Astrocyte of the spinal cord (primary cell): ENCODE measurements at regions not wholly inside any gene's neighbourhood (a gene's known extent, or its start where the extent isn't known, plus 50 kb on each side); places are given as distances from the start of the nearest gene placed in this dataset.

Source experiments
- DNase-seq: peaks from one replicate; pipeline ENCODE4 v3.0.0; 2011; ENCODE audit warnings: low read depth, low spot score
- H3K4me3 ChIP-seq: 2 replicates; pipeline ENCODE4 v1.5.1; 2011; ENCODE audit warnings: low read depth, mild to moderate bottlenecking, low read length, moderate library complexity
- in situ Hi-C: cut with HindIII; loops from 2 replicates; pipeline ENCODE4 v1.10.0; 2017; ENCODE audit warnings: low sequenced_read_pairs
- TF ChIP-seq, protein P1 (sequence below): IDR thresholded peaks from 2 replicates; pipeline ENCODE4 v1.5.1; 2012; ENCODE audit warnings: low read depth, mild to moderate bottlenecking, low read length, inconsistent platforms

DNA sequence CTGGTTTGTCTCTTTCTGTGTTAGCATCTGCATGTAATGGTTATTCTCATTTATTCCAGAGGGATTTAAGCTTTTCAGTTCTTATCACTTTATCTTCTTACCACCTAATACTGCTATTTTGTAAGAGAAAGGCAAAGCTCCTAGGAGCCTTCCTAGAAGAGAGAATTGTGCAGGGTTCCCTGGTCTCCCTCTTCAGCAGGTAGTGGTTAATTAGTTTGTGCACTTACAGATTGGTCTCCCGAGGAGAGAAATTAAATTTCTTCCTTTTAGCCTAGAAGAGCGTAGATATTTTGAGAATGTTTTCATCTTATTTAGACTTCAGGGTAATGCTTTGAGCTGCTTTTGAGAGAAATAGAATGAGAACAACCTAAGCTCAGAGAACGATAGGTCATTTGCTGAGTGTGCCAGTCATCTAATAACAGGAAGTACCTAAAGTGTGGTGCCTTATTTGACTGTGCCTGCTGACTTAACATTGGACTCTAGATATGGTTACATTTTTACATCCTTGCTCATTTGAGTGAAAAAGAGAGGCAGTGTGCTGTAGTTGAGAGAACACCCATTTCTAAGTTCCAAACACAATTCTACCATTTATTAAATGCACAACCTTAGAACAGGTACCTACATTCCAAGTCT is 651.4 kb downstream of the STK39 start:
- TF ChIP-seq, protein P1, sequence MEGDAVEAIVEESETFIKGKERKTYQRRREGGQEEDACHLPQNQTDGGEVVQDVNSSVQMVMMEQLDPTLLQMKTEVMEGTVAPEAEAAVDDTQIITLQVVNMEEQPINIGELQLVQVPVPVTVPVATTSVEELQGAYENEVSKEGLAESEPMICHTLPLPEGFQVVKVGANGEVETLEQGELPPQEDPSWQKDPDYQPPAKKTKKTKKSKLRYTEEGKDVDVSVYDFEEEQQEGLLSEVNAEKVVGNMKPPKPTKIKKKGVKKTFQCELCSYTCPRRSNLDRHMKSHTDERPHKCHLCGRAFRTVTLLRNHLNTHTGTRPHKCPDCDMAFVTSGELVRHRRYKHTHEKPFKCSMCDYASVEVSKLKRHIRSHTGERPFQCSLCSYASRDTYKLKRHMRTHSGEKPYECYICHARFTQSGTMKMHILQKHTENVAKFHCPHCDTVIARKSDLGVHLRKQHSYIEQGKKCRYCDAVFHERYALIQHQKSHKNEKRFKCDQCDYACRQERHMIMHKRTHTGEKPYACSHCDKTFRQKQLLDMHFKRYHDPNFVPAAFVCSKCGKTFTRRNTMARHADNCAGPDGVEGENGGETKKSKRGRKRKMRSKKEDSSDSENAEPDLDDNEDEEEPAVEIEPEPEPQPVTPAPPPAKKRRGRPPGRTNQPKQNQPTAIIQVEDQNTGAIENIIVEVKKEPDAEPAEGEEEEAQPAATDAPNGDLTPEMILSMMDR = no peak
- in situ Hi-C loops = no loop called here
- H3K4me3 ChIP-seq = no peak overlapping the region
- DNase-seq = no peak

DNA sequence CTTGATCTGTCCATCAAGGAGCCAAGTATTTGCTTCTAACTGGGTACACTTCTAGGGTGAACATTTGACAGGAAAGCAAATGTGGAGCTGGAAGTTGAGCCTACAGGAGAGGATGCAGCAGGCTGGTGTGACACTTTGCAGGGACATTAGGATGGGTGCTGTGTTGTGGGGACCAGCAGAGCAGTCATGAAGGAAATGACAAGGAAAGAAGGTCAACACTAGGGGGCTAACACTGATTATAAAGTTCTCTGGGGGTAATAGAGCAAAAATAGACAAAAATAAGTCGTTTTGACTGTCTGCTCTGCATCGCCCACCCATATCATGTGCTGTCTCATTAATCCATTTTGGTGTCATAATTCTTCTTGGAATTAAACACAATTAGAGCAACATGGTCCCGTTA is 652.4 kb downstream of the STK39 start:
- in situ Hi-C loops = no loop called here
- no peak for DNase-seq
- H3K4me3 ChIP-seq = no peak overlapping the region
- TF ChIP-seq, protein P1 = no peak

DNA sequence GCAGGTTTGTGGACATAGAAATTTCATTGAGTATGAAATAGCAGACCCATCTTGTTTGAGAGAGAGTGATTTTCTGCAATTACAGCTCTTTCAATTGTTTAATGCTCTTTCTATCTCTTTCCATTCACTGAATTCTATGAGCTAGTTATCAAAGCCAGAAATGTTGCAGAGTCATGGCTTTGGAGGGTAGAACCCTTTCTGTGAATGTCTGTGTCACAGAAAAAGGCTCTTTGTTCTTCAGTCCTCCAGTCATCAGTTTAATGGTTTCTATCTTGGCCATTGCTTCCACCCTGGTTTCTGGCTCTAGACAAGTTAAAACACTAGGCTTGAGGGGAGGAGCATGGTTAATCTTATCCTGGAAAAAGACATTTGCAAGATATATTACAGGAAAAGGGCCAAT is 655.0 kb downstream of the STK39 start:
- in situ Hi-C loops = no loop called here
- no peak for DNase-seq
- no peak overlapping the region for H3K4me3 ChIP-seq
- TF ChIP-seq, protein P1 = no peak

DNA sequence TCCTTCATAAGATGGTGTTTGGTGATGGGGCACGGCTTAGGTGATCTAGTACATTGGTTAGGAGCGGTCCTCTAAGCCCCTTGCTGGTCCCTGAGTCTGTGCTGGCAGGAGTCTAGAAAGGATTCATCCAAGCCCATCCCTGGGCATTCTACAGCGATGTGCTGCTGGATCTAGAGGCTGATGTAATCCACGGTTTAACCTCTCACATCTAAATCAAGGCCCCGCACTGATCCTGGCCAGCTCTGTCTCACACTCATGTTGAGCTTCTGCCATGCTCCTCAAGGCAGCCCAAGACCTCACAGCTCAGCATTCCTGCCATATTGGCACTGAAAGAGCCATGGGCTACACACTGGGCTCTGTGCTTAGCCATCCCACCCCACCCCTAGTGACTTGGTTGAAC is 664.8 kb downstream of the STK39 start:
- no peak overlapping the region for H3K4me3 ChIP-seq
- DNase-seq = no peak
- in situ Hi-C loops = no loop called here
- TF ChIP-seq, protein P1 = no peak

DNA sequence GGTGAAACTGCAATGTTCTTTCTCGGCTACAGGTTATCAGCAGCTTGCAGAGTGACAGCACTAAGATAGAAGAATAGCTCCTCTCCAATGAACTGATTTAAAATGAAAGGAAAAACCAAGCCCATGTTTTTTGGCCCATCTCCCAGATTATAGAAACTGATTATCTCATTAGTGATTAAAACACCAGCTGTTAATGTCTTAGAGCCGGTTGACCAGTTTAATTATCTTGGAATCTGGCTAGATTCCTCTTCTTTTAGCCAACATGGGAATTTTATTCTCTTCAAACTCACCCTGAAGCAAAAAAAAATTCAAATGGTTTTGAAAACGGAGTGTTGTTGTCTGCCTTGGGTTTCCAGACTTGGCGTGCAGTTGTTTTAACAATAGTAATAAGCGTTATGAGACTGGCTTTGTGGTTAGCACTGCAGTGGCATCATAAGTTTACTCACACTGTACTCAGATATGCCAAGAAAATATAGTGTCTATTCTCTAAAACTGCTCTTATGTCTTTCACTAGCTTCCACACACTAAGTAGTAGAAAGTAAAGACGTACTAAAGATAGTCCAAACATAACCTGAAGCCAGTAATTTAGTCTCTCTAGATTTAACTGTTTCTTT is 665.3 kb downstream of the STK39 start:
- TF ChIP-seq, protein P1 = no peak
- in situ Hi-C loops = no loop called here
- DNase-seq = peak; percentile 11
- no peak overlapping the region for H3K4me3 ChIP-seq

DNA sequence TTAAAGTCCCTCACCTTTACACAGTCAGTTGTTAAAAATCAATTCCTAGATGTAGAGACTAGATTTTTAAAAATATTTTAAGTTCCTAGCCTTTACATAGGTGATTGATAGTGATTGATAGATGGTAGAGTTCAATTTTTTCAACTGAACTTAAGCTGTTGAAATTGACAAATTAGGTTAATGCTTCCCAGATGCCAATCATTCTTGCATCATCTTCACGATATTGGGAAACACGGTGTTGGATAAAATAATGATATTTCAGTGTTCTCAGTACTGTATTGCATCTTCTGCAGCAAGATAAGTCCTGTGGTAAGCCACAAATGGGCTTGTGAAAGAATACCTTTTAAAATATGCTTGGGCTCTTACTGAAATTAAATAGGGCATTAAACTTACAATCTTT is 667.6 kb downstream of the STK39 start:
- no peak for DNase-seq
- H3K4me3 ChIP-seq = no peak overlapping the region
- in situ Hi-C loops = no loop called here
- TF ChIP-seq, protein P1 = no peak

DNA sequence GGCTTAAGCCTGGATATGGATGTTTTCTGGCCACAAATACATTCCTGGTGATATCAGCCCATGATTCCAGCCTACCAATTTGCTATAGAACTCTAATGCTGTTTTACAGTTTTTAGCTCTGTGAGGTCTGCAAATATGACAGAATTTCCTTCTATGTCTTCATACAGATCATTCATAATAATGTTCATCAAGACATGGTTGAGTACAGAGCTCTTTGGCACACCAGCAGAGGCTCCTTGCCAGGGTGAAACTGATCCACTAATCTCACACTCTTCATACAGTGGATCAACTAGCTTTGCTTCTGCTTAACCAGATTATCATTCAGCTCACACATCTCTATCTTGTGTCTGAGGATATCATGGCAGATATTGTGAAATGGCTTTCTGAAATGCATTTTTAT is 672.1 kb downstream of the STK39 start:
- in situ Hi-C loops = no loop called here
- TF ChIP-seq, protein P1 = no peak
- no peak for DNase-seq
- no peak overlapping the region for H3K4me3 ChIP-seq
